HCT116 (cell line): ENCODE measurements at regions not wholly inside any gene's neighbourhood (a gene's known extent, or its start where the extent isn't known, plus 50 kb on each side); places are given as distances from the start of the nearest gene placed in this dataset.

Source experiments
- ATAC-seq: fragments of 200-7000 bp; cut with Tn5 transposase; 2 replicates; pipeline ENCODE4 v1.9.1; 2020; ENCODE audit warnings: mild to moderate bottlenecking, moderate library complexity
- BruUV-seq: library from RNA; stranded (reverse); fragments of 400-500 nt; replicated peaks from 2 replicates; lab custom pipeline; 2021; lab: Mats Ljungman, UMichigan
- CTCF ChIA-PET: fragments of 300-600 bp; sonication (Branson Sonifier 250); formaldehyde crosslinking; loops from one replicate; lab custom pipeline; 2021; ENCODE audit warnings: antibody characterized with exemption; lab: Charles Lee
- POLR2A ChIA-PET: fragments of 300-600, 350-600 bp; sonication (Branson Sonifier 250); formaldehyde crosslinking; loops from one replicate; lab custom pipeline; 2021; ENCODE audit warnings: antibody characterized with exemption; lab: Charles Lee
- RAD21 ChIA-PET, 2 experiments: fragments of 300-600 bp; sonication (Branson Sonifier 250); formaldehyde crosslinking; loops; one replicate each; lab custom pipeline; 2023; ENCODE audit warnings: low total read pairs in 2 of 2; ENCODE audit not compliant: uncharacterized antibody in 2 of 2, unreplicated experiment in 2 of 2, low non-redundant PET in 1 of 2; lab: Charles Lee
- DNase-seq: peaks from one replicate; pipeline ENCODE4 v3.0.0-alpha.2; 2010; ENCODE audit warnings: low read depth, low spot score
- H2AFZ ChIP-seq: fragments of 200-600 bp; shearing (Covaris generic), sonication (generic); 2 replicates; pipeline ENCODE4 v1.6.1; 2017; ENCODE audit warnings: low read depth, mixed run types, mixed read lengths, antibody characterized with exemption, low read length; ENCODE audit not compliant: poor library complexity, severe bottlenecking
- H3K27ac ChIP-seq: 2 replicates; pipeline ENCODE4 v1.5.1; 2012; ENCODE audit warnings: low read depth, low read length
- H3K27me3 ChIP-seq: fragments of 200-600 bp; sonication (generic); 2 replicates; pipeline ENCODE4 v1.6.1; 2016; ENCODE audit warnings: mixed run types, low read length, mixed read lengths; ENCODE audit not compliant: insufficient read depth
- H3K36me3 ChIP-seq, 2 experiments: fragments of 200-500 bp in 1 of 2; fragments of 200-600 bp in 1 of 2; sonication (Bioruptor generic) in 1 of 2; sonication (generic) in 1 of 2; 2 replicates each; pipeline versions ENCODE4 v1.5.1 to v1.6.1; 2014 to 2016; ENCODE audit warnings: low read length in 2 of 2, inconsistent platforms in 1 of 2, mixed read lengths in 1 of 2, mixed run types in 1 of 2; ENCODE audit not compliant: insufficient read depth in 2 of 2, control insufficient read depth in 1 of 2
- H3K4me1 ChIP-seq, 2 experiments: fragments of 200-600 bp in 1 of 2; sonication (generic) in 1 of 2; 2 replicates each; pipeline versions ENCODE4 v1.5.1 to v1.6.1; 2012 to 2017; ENCODE audit warnings: low read length in 2 of 2, inconsistent platforms in 1 of 2, mild to moderate bottlenecking in 1 of 2, mixed read lengths in 1 of 2, mixed run types in 1 of 2, moderate library complexity in 1 of 2; ENCODE audit not compliant: insufficient read depth in 2 of 2, control insufficient read depth in 1 of 2
- H3K4me2 ChIP-seq: fragments of 200-600 bp; sonication (generic); 2 replicates; pipeline ENCODE4 v1.6.1; 2017; ENCODE audit warnings: mixed run types, low read length, mixed read lengths
- H3K4me3 ChIP-seq, 2 experiments: fragments of 200-600 bp in 1 of 2; sonication (generic) in 1 of 2; replicated peaks in 1 of 2; 2 replicates each; pipeline ENCODE4 v1.5.1; 2011 to 2016; ENCODE audit warnings: low read length in 2 of 2, control low read depth in 1 of 2, low read depth in 1 of 2, mild to moderate bottlenecking in 1 of 2, mixed read lengths in 1 of 2, mixed run types in 1 of 2
- H3K79me2 ChIP-seq: fragments of 200-600 bp; sonication (generic); 2 replicates; pipeline ENCODE4 v1.6.1; 2017; ENCODE audit warnings: mild to moderate bottlenecking, mixed run types, low read length, moderate library complexity, mixed read lengths; ENCODE audit not compliant: insufficient read depth
- H3K9ac ChIP-seq: fragments of 200-600 bp; sonication (generic); 2 replicates; pipeline ENCODE4 v1.6.1; 2016; ENCODE audit warnings: low read length, mixed read lengths
- H3K9me2 ChIP-seq: fragments of 200-600 bp; sonication (generic), shearing (Covaris generic); 2 replicates; pipeline ENCODE4 v1.6.1; 2017; ENCODE audit warnings: mixed run types, mild to moderate bottlenecking, moderate library complexity; ENCODE audit not compliant: insufficient read depth
- H3K9me3 ChIP-seq, 2 experiments: fragments of 200-500 bp in 1 of 2; fragments of 200-600 bp in 1 of 2; sonication (Bioruptor generic) in 1 of 2; sonication (generic) in 1 of 2; 2 replicates each; pipeline ENCODE4 v1.6.1; 2014 to 2017; ENCODE audit warnings: low read length in 2 of 2, mixed read lengths in 2 of 2, inconsistent platforms in 1 of 2, low read depth in 1 of 2, mild to moderate bottlenecking in 1 of 2, mixed run types in 1 of 2, moderate library complexity in 1 of 2; ENCODE audit not compliant: control insufficient read depth in 1 of 2, insufficient read depth in 1 of 2
- H4K20me1 ChIP-seq: fragments of 200-600 bp; sonication (generic), shearing (Covaris generic); 2 replicates; pipeline ENCODE4 v1.6.1; 2017; ENCODE audit warnings: mixed run types, mild to moderate bottlenecking, moderate library complexity; ENCODE audit not compliant: insufficient read depth
- CBX3 ChIP-seq: IDR thresholded peaks from 2 replicates; pipeline ENCODE4 v1.6.1; 2012; ENCODE audit warnings: low read depth
- CEBPB ChIP-seq: IDR thresholded peaks from 2 replicates; pipeline ENCODE4 v1.6.1; 2012; ENCODE audit warnings: low read depth
- ELF1 ChIP-seq: IDR thresholded peaks from 2 replicates; pipeline ENCODE4 v1.6.1; 2012; ENCODE audit warnings: low read depth, borderline replicate concordance
- EZH2 ChIP-seq: fragments of 200-600 bp; sonication (generic); IDR thresholded peaks from 2 replicates; pipeline ENCODE4 v1.6.1; 2017; ENCODE audit warnings: antibody characterized with exemption, mixed run types
- FOSL1 ChIP-seq: IDR thresholded peaks from 2 replicates; pipeline ENCODE4 v1.6.1; 2012; ENCODE audit warnings: low read depth
- JUND ChIP-seq: IDR thresholded peaks from 2 replicates; pipeline ENCODE4 v1.6.1; 2012
- POLR2A ChIP-seq: IDR thresholded peaks from 2 replicates; pipeline ENCODE4 v1.7.0; 2011; ENCODE audit warnings: borderline replicate concordance; ENCODE audit not compliant: insufficient read depth, insufficient read length; ENCODE audit errors: extremely low read depth
- SIN3A ChIP-seq: IDR thresholded peaks from 2 replicates; pipeline ENCODE4 v1.6.1; 2012; ENCODE audit warnings: low read depth
- SP1 ChIP-seq: IDR thresholded peaks from 2 replicates; pipeline ENCODE4 v1.6.1; 2012; ENCODE audit warnings: low read depth
- SRF ChIP-seq: IDR thresholded peaks from 2 replicates; pipeline ENCODE4 v1.6.1; 2012; ENCODE audit warnings: low read depth
- TCF7L2 ChIP-seq: IDR thresholded peaks from 2 replicates; pipeline ENCODE4 v1.7.0; 2011; ENCODE audit warnings: borderline replicate concordance, inconsistent platforms; ENCODE audit not compliant: insufficient read depth, insufficient read length; ENCODE audit errors: extremely low read depth
- YY1 ChIP-seq: IDR thresholded peaks from 2 replicates; pipeline ENCODE4 v1.6.1; 2011; ENCODE audit warnings: low read length, low read depth, moderate library complexity, mild to moderate bottlenecking; ENCODE audit not compliant: insufficient replicate concordance; ENCODE audit errors: extremely low read depth
- intact Hi-C: fragments of 100-400 bp; cut with micrococcal nuclease; formaldehyde crosslinking; loops from 2 replicates; pipeline ENCODE4 v1.10.0; 2022
- TF ChIP-seq, protein P1 (sequence below): IDR thresholded peaks from 2 replicates; pipeline ENCODE4 v1.6.1; 2012; ENCODE audit warnings: low read depth
- TF ChIP-seq, protein P2 (sequence below), 3 experiments: fragments of 200-600 bp in 1 of 3; sonication (generic) in 1 of 3; IDR thresholded peaks in 2 of 3; conservative IDR thresholded peaks in 1 of 3; 2 replicates each; pipeline ENCODE4 v1.5.1; 2012 to 2017; ENCODE audit warnings: low read depth in 2 of 3, low read length in 2 of 3, antibody characterized with exemption in 1 of 3, borderline replicate concordance in 1 of 3, control low read depth in 1 of 3, mild to moderate bottlenecking in 1 of 3, mixed read lengths in 1 of 3, mixed run types in 1 of 3, moderate library complexity in 1 of 3; ENCODE audit not compliant: insufficient read depth in 1 of 3
- TF ChIP-seq, protein P3 (sequence below): IDR thresholded peaks from 2 replicates; pipeline ENCODE4 v1.6.1; 2012
- TF ChIP-seq, protein P4 (sequence below): IDR thresholded peaks from 2 replicates; pipeline ENCODE4 v1.6.1; 2012

DNA sequence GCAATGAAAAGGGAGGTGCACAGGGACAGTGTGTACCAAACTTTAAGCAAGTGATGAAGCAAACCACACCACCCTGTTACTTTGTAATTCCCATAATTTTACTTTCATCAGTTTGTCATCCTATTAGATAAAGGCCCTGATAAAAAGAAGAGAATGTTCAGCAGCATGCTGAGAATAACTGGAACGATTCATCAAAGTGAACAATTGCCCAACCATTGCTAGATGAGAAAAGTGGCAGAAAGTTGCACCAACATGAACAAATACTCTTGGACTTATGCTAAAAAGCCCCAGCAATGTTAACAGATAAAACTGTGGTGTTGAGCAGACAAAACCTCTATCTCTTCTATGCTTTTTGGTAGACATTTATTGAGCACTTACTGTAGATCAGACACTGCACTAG is 75.5 kb upstream of the PCGF5 start (continued):
- TF ChIP-seq, protein P1, sequence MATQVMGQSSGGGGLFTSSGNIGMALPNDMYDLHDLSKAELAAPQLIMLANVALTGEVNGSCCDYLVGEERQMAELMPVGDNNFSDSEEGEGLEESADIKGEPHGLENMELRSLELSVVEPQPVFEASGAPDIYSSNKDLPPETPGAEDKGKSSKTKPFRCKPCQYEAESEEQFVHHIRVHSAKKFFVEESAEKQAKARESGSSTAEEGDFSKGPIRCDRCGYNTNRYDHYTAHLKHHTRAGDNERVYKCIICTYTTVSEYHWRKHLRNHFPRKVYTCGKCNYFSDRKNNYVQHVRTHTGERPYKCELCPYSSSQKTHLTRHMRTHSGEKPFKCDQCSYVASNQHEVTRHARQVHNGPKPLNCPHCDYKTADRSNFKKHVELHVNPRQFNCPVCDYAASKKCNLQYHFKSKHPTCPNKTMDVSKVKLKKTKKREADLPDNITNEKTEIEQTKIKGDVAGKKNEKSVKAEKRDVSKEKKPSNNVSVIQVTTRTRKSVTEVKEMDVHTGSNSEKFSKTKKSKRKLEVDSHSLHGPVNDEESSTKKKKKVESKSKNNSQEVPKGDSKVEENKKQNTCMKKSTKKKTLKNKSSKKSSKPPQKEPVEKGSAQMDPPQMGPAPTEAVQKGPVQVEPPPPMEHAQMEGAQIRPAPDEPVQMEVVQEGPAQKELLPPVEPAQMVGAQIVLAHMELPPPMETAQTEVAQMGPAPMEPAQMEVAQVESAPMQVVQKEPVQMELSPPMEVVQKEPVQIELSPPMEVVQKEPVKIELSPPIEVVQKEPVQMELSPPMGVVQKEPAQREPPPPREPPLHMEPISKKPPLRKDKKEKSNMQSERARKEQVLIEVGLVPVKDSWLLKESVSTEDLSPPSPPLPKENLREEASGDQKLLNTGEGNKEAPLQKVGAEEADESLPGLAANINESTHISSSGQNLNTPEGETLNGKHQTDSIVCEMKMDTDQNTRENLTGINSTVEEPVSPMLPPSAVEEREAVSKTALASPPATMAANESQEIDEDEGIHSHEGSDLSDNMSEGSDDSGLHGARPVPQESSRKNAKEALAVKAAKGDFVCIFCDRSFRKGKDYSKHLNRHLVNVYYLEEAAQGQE: no peak
- TF ChIP-seq SIN3A: no peak
- no peak for TF ChIP-seq ELF1
- TF ChIP-seq, protein P2, sequence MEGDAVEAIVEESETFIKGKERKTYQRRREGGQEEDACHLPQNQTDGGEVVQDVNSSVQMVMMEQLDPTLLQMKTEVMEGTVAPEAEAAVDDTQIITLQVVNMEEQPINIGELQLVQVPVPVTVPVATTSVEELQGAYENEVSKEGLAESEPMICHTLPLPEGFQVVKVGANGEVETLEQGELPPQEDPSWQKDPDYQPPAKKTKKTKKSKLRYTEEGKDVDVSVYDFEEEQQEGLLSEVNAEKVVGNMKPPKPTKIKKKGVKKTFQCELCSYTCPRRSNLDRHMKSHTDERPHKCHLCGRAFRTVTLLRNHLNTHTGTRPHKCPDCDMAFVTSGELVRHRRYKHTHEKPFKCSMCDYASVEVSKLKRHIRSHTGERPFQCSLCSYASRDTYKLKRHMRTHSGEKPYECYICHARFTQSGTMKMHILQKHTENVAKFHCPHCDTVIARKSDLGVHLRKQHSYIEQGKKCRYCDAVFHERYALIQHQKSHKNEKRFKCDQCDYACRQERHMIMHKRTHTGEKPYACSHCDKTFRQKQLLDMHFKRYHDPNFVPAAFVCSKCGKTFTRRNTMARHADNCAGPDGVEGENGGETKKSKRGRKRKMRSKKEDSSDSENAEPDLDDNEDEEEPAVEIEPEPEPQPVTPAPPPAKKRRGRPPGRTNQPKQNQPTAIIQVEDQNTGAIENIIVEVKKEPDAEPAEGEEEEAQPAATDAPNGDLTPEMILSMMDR (IDR thresholded peaks at IDR 0.05 in 2 of 3, conservative IDR thresholded peaks at IDR 0.05 in 1 of 3; ENCODE audit: borderline replicate concordance in 1 of 3, insufficient read depth in 1 of 3, low read depth in 2 of 3, low read length in 2 of 3): no peak
- no peak for TF ChIP-seq POLR2A
- TF ChIP-seq, protein P3, sequence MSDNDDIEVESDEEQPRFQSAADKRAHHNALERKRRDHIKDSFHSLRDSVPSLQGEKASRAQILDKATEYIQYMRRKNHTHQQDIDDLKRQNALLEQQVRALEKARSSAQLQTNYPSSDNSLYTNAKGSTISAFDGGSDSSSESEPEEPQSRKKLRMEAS: no peak
- no peak for TF ChIP-seq EZH2
- no peak for TF ChIP-seq TCF7L2
- no peak for TF ChIP-seq SRF

DNA sequence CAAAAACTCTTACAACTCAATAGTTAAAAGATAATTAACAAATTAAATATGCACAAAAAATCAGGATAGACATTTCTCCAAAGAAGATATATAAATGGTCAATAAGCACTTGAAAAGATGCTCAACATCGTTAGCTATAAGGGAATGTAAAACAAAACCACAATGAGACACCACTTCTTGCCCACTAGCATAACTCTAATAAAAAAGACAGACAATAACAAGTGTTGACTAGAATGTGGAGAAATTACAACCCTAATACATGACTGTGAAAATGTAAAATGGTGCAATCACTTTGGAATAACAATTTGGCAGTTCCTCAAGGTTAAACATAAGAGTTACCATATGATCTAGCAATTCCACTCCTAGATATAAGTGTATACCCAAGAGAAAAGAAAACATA is 74.3 kb upstream of the PCGF5 start:
- no peaks in the 10 kb centered on the region for H4K20me1 ChIP-seq
- ChIA-PET RAD21 (no interaction called here), POLR2A (no interaction called here), CTCF (no interaction called here)
- no peak for ATAC-seq
- no peaks in the 10 kb centered on the region for H3K9me3 ChIP-seq
- intact Hi-C loops: no loop called here
- no peaks in the 10 kb centered on the region for H3K27me3 ChIP-seq
- H3K4me2 ChIP-seq: no peak overlapping the region
- H2AFZ ChIP-seq: no peak overlapping the region
- no peak for DNase-seq
- no peaks in the 10 kb centered on the region for H3K79me2 ChIP-seq
- H3K4me3 ChIP-seq: no peak overlapping the region
- BruUV-seq: no TSS peak
- no peak overlapping the region for H3K9ac ChIP-seq
- no peak overlapping the region for H3K27ac ChIP-seq
- H3K9me2 ChIP-seq: no peaks in the 10 kb centered on the region
- H3K4me1 ChIP-seq: no peaks in the 10 kb centered on the region
- H3K36me3 ChIP-seq: no peaks in the 10 kb centered on the region
- TF ChIP-seq JUND (no peak), SIN3A (no peak), ELF1 (no peak), FOSL1 (no peak), POLR2A (no peak), SRF (no peak), YY1 (no peak), CBX3 (no peak), CEBPB (no peak), SP1 (no peak), TCF7L2 (no peak)
- TF ChIP-seq, protein P4, sequence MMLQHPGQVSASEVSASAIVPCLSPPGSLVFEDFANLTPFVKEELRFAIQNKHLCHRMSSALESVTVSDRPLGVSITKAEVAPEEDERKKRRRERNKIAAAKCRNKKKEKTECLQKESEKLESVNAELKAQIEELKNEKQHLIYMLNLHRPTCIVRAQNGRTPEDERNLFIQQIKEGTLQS: no peak
- TF ChIP-seq, protein P1: no peak
